ENCODE measurements at regions not wholly inside any gene's neighbourhood (a gene's known extent, or its start where the extent isn't known, plus 50 kb on each side); places are given as distances from the start of the nearest gene placed in this dataset.

DNA sequence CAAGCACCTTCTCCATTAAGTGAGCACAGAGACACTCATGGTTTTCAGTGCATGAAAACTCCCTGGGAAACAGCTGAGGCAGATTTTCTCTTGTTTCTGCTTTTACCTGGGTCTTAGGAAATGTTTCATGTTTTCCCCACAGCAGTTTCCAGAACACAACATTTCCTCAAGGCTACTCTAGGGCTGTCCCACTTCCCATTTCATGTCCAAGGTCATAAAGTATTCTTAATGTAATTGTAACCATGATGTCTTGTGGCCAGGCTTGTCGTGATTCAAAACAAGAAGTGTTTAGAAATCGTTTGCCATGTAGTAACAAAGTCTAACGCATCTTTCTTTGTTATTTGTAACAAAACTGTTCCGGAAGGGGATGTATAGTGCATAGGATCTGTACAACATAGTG lies 83.8 kb upstream of the NRP1 start:
- no peak for DNase-seq (ENCODE audit: low read depth)
- no peak overlapping the region for H3K4me3 ChIP-seq (ENCODE audit: low read depth, low read length)
- TF ChIP-seq, protein P1, sequence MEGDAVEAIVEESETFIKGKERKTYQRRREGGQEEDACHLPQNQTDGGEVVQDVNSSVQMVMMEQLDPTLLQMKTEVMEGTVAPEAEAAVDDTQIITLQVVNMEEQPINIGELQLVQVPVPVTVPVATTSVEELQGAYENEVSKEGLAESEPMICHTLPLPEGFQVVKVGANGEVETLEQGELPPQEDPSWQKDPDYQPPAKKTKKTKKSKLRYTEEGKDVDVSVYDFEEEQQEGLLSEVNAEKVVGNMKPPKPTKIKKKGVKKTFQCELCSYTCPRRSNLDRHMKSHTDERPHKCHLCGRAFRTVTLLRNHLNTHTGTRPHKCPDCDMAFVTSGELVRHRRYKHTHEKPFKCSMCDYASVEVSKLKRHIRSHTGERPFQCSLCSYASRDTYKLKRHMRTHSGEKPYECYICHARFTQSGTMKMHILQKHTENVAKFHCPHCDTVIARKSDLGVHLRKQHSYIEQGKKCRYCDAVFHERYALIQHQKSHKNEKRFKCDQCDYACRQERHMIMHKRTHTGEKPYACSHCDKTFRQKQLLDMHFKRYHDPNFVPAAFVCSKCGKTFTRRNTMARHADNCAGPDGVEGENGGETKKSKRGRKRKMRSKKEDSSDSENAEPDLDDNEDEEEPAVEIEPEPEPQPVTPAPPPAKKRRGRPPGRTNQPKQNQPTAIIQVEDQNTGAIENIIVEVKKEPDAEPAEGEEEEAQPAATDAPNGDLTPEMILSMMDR (conservative IDR thresholded peaks at IDR 0.05; ENCODE audit: low read depth, low read length) = no peak

GRCh38 chr10:33416691-33417090 lies 82.2 kb upstream of the NRP1 start:
- TF ChIP-seq, protein P1 (conservative IDR thresholded peaks at IDR 0.05; ENCODE audit: low read depth, low read length) = no peak
- DNase-seq (ENCODE audit: low read depth) = no peak
- no peak overlapping the region for H3K4me3 ChIP-seq (ENCODE audit: low read depth, low read length)

- no peak for DNase-seq (ENCODE audit: low read depth)
- no peak overlapping the region for H3K4me3 ChIP-seq (ENCODE audit: low read depth, low read length)
- TF ChIP-seq, protein P1 (conservative IDR thresholded peaks at IDR 0.05; ENCODE audit: low read depth, low read length) = no peak
Measured at GRCh38 chr10:33416209-33416608, 81.7 kb upstream of the NRP1 start.

DNA sequence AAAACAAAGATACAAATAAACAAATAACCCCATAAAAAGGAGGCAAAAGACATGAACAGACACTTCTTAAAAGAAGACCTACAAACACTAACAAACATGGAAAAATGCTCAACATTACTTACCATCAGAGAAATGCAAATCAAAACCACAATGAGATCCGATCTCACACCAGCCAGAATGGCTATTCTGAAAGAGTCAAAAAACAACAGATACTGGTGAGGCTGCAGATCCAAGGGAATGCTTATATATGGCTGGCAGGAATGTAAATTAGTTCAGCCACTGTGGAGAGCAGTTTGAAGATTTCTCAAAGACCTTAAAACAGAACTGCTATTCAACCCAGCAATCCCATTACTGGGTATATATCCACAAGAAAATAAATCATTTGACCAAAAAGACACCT lies 80.4 kb upstream of the NRP1 start:
- TF ChIP-seq, protein P1 (conservative IDR thresholded peaks at IDR 0.05; ENCODE audit: low read depth, low read length) = no peak
- DNase-seq (ENCODE audit: low read depth) = no peak
- H3K4me3 ChIP-seq (ENCODE audit: low read depth, low read length) = no peak overlapping the region

- peak; percentile 89 for DNase-seq (ENCODE audit: low read depth)
- TF ChIP-seq, protein P1 (conservative IDR thresholded peaks at IDR 0.05; ENCODE audit: low read depth, low read length) = no peak
- H3K4me3 ChIP-seq (ENCODE audit: low read depth, low read length) = no peak overlapping the region
Measured at GRCh38 chr10:33412653-33413361, 78.3 kb upstream of the NRP1 start.

DNA sequence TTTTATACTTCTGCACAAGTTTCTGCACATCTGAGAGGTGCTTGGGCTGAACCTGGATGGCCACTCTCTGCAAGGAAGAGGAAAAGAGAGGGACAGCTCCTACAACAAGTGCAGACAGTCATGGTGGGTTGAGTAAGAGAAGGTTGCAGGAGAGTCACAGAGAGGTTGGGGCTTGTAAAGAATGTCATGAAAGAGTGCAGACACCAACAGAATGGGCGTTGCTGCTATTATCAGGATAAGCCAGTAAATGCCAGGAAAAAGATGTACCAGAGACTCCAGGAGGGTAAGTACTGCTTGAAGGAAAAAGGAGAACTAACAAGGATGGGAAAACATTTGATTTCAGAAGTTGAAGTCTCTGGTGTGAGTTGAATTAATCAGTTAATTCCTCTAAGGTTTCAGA lies 77.8 kb upstream of the NRP1 start:
- DNase-seq (ENCODE audit: low read depth) = no peak
- TF ChIP-seq, protein P1 (conservative IDR thresholded peaks at IDR 0.05; ENCODE audit: low read depth, low read length) = no peak
- H3K4me3 ChIP-seq (ENCODE audit: low read depth, low read length) = no peak overlapping the region

GRCh38 chr10:33410860-33411234 lies 76.4 kb upstream of the NRP1 start:
- DNase-seq (ENCODE audit: low read depth) = no peak
- H3K4me3 ChIP-seq (ENCODE audit: low read depth, low read length) = no peak overlapping the region
- TF ChIP-seq, protein P1 (conservative IDR thresholded peaks at IDR 0.05; ENCODE audit: low read depth, low read length) = no peak
